Mesenchymal stem cell (in vitro differentiated cells and primary cell): ENCODE measurements at regions not wholly inside any gene's neighbourhood (a gene's known extent, or its start where the extent isn't known, plus 50 kb on each side); places are given as distances from the start of the nearest gene placed in this dataset.
"Not testable (repeated sequence)": the region's sequence is repeated elsewhere in the genome, so short reads cannot be mapped to it uniquely, and the experiment has no call there.

ENCODE experiments used
- DNase-seq: peaks from one replicate; pipeline ENCODE4 v3.0.0-alpha.2; 2013
- H2AFZ ChIP-seq: one replicate; pipeline ENCODE4 v1.6.1; 2013; ENCODE audit warnings: low read depth, mild to moderate bottlenecking, control low read depth, inconsistent platforms, low read length, moderate library complexity
- H2AK5ac ChIP-seq: 2 replicates; pipeline ENCODE4 v1.6.1; 2013; ENCODE audit warnings: low read length, moderate library complexity, mild to moderate bottlenecking, inconsistent platforms; ENCODE audit not compliant: severe bottlenecking
- H2BK120ac ChIP-seq: one replicate; pipeline ENCODE4 v1.6.1; 2013; ENCODE audit warnings: low read depth, mild to moderate bottlenecking, inconsistent platforms, low read length, moderate library complexity
- H2BK12ac ChIP-seq, 2 experiments: one replicate each; pipeline ENCODE4 v1.6.1; 2013; ENCODE audit warnings: inconsistent platforms in 2 of 2, low read length in 2 of 2, mild to moderate bottlenecking in 2 of 2, moderate library complexity in 2 of 2, control low read depth in 1 of 2
- H2BK15ac ChIP-seq: one replicate; pipeline ENCODE4 v1.6.1; 2013; ENCODE audit warnings: mild to moderate bottlenecking, low read depth, inconsistent platforms; ENCODE audit not compliant: poor library complexity, severe bottlenecking
- H2BK5ac ChIP-seq: 2 replicates; pipeline ENCODE4 v1.6.1; 2013; ENCODE audit warnings: low read depth, mild to moderate bottlenecking, low read length, control low read depth, inconsistent platforms; ENCODE audit not compliant: poor library complexity, severe bottlenecking
- H3K14ac ChIP-seq, 2 experiments: one replicate each; pipeline ENCODE4 v1.6.1; 2013; ENCODE audit warnings: inconsistent platforms in 2 of 2, low read length in 2 of 2, control low read depth in 1 of 2, mild to moderate bottlenecking in 1 of 2, moderate library complexity in 1 of 2
- H3K18ac ChIP-seq, 2 experiments: one replicate each; pipeline ENCODE4 v1.6.1; 2013; ENCODE audit warnings: inconsistent platforms in 2 of 2, low read length in 2 of 2, control low read depth in 1 of 2, low read depth in 1 of 2, mild to moderate bottlenecking in 1 of 2
- H3K23ac ChIP-seq, 2 experiments: one replicate each; pipeline ENCODE4 v1.6.1; 2013; ENCODE audit warnings: inconsistent platforms in 2 of 2, low read length in 2 of 2, mild to moderate bottlenecking in 2 of 2, moderate library complexity in 2 of 2, control low read depth in 1 of 2
- H3K27ac ChIP-seq: 2 replicates; pipeline ENCODE4 v1.5.1; 2013; ENCODE audit warnings: mild to moderate bottlenecking, moderate library complexity, low read length, control low read depth, inconsistent platforms; ENCODE audit not compliant: poor library complexity, severe bottlenecking
- H3K27me3 ChIP-seq, 2 experiments: 2 replicates each; pipeline versions ENCODE4 v1.6.1 to v1.7.0; 2013; ENCODE audit warnings: low read length in 2 of 2, mild to moderate bottlenecking in 2 of 2, moderate library complexity in 2 of 2, control low read depth in 1 of 2, inconsistent platforms in 1 of 2; ENCODE audit not compliant: control insufficient read depth in 1 of 2, insufficient read depth in 1 of 2
- H3K36me3 ChIP-seq, 2 experiments: 2 replicates each; pipeline versions ENCODE4 v1.6.1 to v1.7.0; 2013; ENCODE audit warnings: low read length in 2 of 2, control low read depth in 1 of 2, inconsistent platforms in 1 of 2, low read depth in 1 of 2, mild to moderate bottlenecking in 1 of 2; ENCODE audit not compliant: insufficient read depth in 2 of 2, control insufficient read depth in 1 of 2
- H3K4ac ChIP-seq, 2 experiments: one replicate each; pipeline ENCODE4 v1.6.1; 2013; ENCODE audit warnings: inconsistent platforms in 2 of 2, low read length in 2 of 2, mild to moderate bottlenecking in 2 of 2, moderate library complexity in 2 of 2, control low read depth in 1 of 2, low read depth in 1 of 2
- H3K4me1 ChIP-seq: 2 replicates; pipeline ENCODE4 v1.6.1; 2013; ENCODE audit warnings: low read depth, low read length, control low read depth; ENCODE audit not compliant: control insufficient read depth, insufficient read depth
- H3K4me2 ChIP-seq: 2 replicates; pipeline ENCODE4 v1.6.1; 2013; ENCODE audit warnings: low read length, mild to moderate bottlenecking, inconsistent platforms; ENCODE audit not compliant: poor library complexity, severe bottlenecking
- H3K4me3 ChIP-seq, 2 experiments: 2 replicates each; pipeline versions ENCODE4 v1.5.1 to v1.7.0; 2013; ENCODE audit warnings: low read length in 2 of 2, mild to moderate bottlenecking in 2 of 2, control low read depth in 1 of 2, low read depth in 1 of 2; ENCODE audit not compliant: insufficient read depth in 1 of 2
- H3K79me1 ChIP-seq: replicated peaks from 2 replicates; pipeline ENCODE4 v1.6.1; 2013; ENCODE audit warnings: mild to moderate bottlenecking, control low read depth, low read length, inconsistent platforms; ENCODE audit not compliant: poor library complexity, severe bottlenecking
- H3K9ac ChIP-seq: 2 replicates; pipeline ENCODE4 v1.7.0; 2013; ENCODE audit warnings: mild to moderate bottlenecking, low read length, moderate library complexity
- H3K9me3 ChIP-seq: 2 replicates; pipeline ENCODE4 v1.7.0; 2013; ENCODE audit warnings: mild to moderate bottlenecking, low read length; ENCODE audit not compliant: control insufficient read depth
- H4K8ac ChIP-seq: one replicate; pipeline ENCODE4 v1.6.1; 2013; ENCODE audit warnings: inconsistent platforms, mild to moderate bottlenecking, low read length, moderate library complexity
- H4K91ac ChIP-seq: one replicate; pipeline ENCODE4 v1.6.1; 2013; ENCODE audit warnings: mild to moderate bottlenecking, low read length, inconsistent platforms
- WGBS: methylation state at CpG from one replicate; pipeline ENCODE4 v1.1.7; 2013; ENCODE audit warnings: mixed read lengths; 5-methylcytosine and 5-hydroxymethylcytosine counted together

- not testable (repeated sequence) for H3K9ac ChIP-seq, H3K27me3 ChIP-seq, H4K8ac ChIP-seq, H2BK12ac ChIP-seq, H2AFZ ChIP-seq, H2AK5ac ChIP-seq, H3K4me1 ChIP-seq, H4K91ac ChIP-seq, H3K18ac ChIP-seq, H3K23ac ChIP-seq, DNase-seq, H3K4ac ChIP-seq, H2BK5ac ChIP-seq, H3K27ac ChIP-seq, H3K79me1 ChIP-seq, H3K4me3 ChIP-seq, H2BK120ac ChIP-seq, H3K4me2 ChIP-seq, H3K36me3 ChIP-seq, H3K14ac ChIP-seq, H3K9me3 ChIP-seq, H2BK15ac ChIP-seq
- no CpG with 5 or more reads among the region's 4 CpGs for WGBS
Measured at GRCh38 chr2:89020566-89020965, 329.1 kb downstream of the RPIA start.

- 40% methylated on average over 1 of the region's 2 CpGs for WGBS
- not testable (repeated sequence) for H2BK12ac ChIP-seq
Measured at GRCh38 chr2:89026296-89026695, 334.8 kb downstream of the RPIA start.

GRCh38 chr2:89027115-89027514 is 335.6 kb downstream of the RPIA start:
- H3K14ac ChIP-seq, H2BK5ac ChIP-seq, H2AK5ac ChIP-seq, H3K4me3 ChIP-seq, H2BK120ac ChIP-seq, H2BK15ac ChIP-seq, H3K18ac ChIP-seq, H2AFZ ChIP-seq, H3K4me1 ChIP-seq, H4K91ac ChIP-seq, H3K4ac ChIP-seq, H3K23ac ChIP-seq, H3K36me3 ChIP-seq, H3K9me3 ChIP-seq, H3K79me1 ChIP-seq, H4K8ac ChIP-seq, H2BK12ac ChIP-seq, H3K27ac ChIP-seq, H3K9ac ChIP-seq, H3K4me2 ChIP-seq, DNase-seq, H3K27me3 ChIP-seq: not testable (repeated sequence)
- WGBS, result 0% methylated on average over 1 of the region's 2 CpGs

More at GRCh38 chr2:89026296-89026695, 334.8 kb downstream of the RPIA start:
- not testable (repeated sequence) for H3K23ac ChIP-seq, H3K27ac ChIP-seq, H4K91ac ChIP-seq, DNase-seq, H3K14ac ChIP-seq, H3K79me1 ChIP-seq, H4K8ac ChIP-seq, H3K4ac ChIP-seq, H3K4me1 ChIP-seq, H2BK15ac ChIP-seq, H2BK5ac ChIP-seq, H3K4me3 ChIP-seq, H2BK120ac ChIP-seq, H3K9ac ChIP-seq, H3K36me3 ChIP-seq, H2AK5ac ChIP-seq, H3K4me2 ChIP-seq, H3K9me3 ChIP-seq, H3K18ac ChIP-seq, H3K27me3 ChIP-seq, H2AFZ ChIP-seq

GRCh38 chr2:89027536-89027935 is 336.1 kb downstream of the RPIA start:
- not testable (repeated sequence) for H3K27ac ChIP-seq, H2AFZ ChIP-seq, H3K4ac ChIP-seq, H3K18ac ChIP-seq, H3K79me1 ChIP-seq, H4K8ac ChIP-seq, DNase-seq, H3K9ac ChIP-seq, H2BK12ac ChIP-seq, H3K4me3 ChIP-seq, H3K4me1 ChIP-seq, H2BK5ac ChIP-seq, H3K4me2 ChIP-seq, H4K91ac ChIP-seq, H2AK5ac ChIP-seq, H2BK120ac ChIP-seq, H3K9me3 ChIP-seq, H3K14ac ChIP-seq, H2BK15ac ChIP-seq, H3K27me3 ChIP-seq, H3K23ac ChIP-seq, H3K36me3 ChIP-seq
- WGBS, result no CpG with 5 or more reads among the region's 1 CpG
